Fibroblast of lung (primary cell): ENCODE measurements at regions not wholly inside any gene's neighbourhood (a gene's known extent, or its start where the extent isn't known, plus 50 kb on each side); places are given as distances from the start of the nearest gene placed in this dataset.

Experiments
- CTCF ChIP-seq, 2 donors: IDR thresholded peaks in 1 of 2; conservative IDR thresholded peaks in 1 of 2; 1 replicate in 1 of 2; 2 replicates in 1 of 2; pipeline ENCODE4 v1.5.1; 2011 to 2012; ENCODE audit warnings: low read length in 2 of 2, control low read depth in 1 of 2, inconsistent platforms in 1 of 2, low read depth in 1 of 2, mild to moderate bottlenecking in 1 of 2
- EZH2 ChIP-seq: IDR thresholded peaks from 2 replicates; pipeline ENCODE4 v1.5.1; 2012; ENCODE audit warnings: low read length, control low read depth, mild to moderate bottlenecking; ENCODE audit errors: missing control alignments

GRCh38 chr2:177010861-177011260, 201.7 kb upstream of the HNRNPA3 start:
- TF ChIP-seq EZH2 (no peak), CTCF (conservative IDR thresholded peaks at IDR 0.05 in 1 of 2, IDR thresholded peaks at IDR 0.05 in 1 of 2; ENCODE audit: low read depth in 1 of 2, low read length in 2 of 2) (no peak)
